22Rv1 (cell line): ENCODE measurements at regions not wholly inside any gene's neighbourhood (a gene's known extent, or its start where the extent isn't known, plus 50 kb on each side); places are given as distances from the start of the nearest gene placed in this dataset.

ENCODE experiments used
- CTCF ChIP-seq: fragments of 450-650 bp; IDR thresholded peaks from 2 replicates; pipeline ENCODE4 v1.5.1; 2017; ENCODE audit warnings: mild to moderate bottlenecking
- ZFX ChIP-seq: fragments of 450-650 bp; IDR thresholded peaks from 2 replicates; pipeline ENCODE4 v1.6.1; 2017; ENCODE audit warnings: antibody characterized with exemption, borderline replicate concordance

GRCh38 chr16:85536073-85536410, 77.1 kb upstream of the GSE1 start:
- TF ChIP-seq CTCF (no peak), ZFX (no peak)
